ENCODE measurements at regions not wholly inside any gene's neighbourhood (a gene's known extent, or its start where the extent isn't known, plus 50 kb on each side); places are given as distances from the start of the nearest gene placed in this dataset.

DNA sequence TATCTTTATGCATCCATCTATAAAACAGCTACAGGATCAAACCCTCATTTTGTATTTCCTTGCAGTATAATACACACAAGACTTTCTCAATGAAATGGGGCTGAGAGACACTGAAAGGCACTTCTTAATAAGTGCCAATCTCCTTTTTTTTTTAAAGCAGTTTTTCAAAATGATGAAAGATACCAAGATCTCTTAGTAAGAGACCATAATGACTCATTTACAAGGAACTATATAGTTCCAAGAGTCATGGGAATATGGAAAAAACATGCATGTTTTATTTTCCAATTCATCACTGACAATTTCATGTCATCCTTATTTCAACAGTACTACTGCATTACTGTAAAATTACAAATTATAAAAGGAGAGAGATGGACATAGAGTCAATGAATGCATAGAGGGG lies 973.7 kb downstream of the GATA3 start:
- FAIRE-seq (no peak), DNase-seq (ENCODE audit: low read depth, low spot score) (no peak)
- H3K4me2 ChIP-seq (ENCODE audit: control insufficient read depth, extremely low read depth, insufficient read depth, low read depth, low read length), result no peak overlapping the region
- H3K4me3 ChIP-seq (ENCODE audit: control insufficient read depth in 2 of 3, extremely low read depth in 1 of 3, insufficient read depth in 2 of 3, low read depth in 1 of 3, low read length in 3 of 3), result no peak overlapping the region
- dilution Hi-C loops (cut with MboI; ENCODE audit: extremely low pct_ligation_motif_present, low sequenced_read_pairs), result no loop called here
- peak overlapping the region; percentile 31 for H3K27ac ChIP-seq (ENCODE audit: control insufficient read depth, insufficient read depth, low read length)
- H3K36me3 ChIP-seq (ENCODE audit: control insufficient read depth in 2 of 2, extremely low read depth in 1 of 2, insufficient read depth in 2 of 2, low read length in 2 of 2), result no peaks in the 10 kb centered on the region
- H4K20me1 ChIP-seq (ENCODE audit: control insufficient read depth, extremely low read depth, insufficient read depth, low read length), result no peaks in the 10 kb centered on the region
- no peaks in the 10 kb centered on the region for H3K79me2 ChIP-seq (ENCODE audit: control insufficient read depth, insufficient read depth, low read length)
- no peaks in the 10 kb centered on the region for H3K9me3 ChIP-seq (ENCODE audit: control insufficient read depth, low read depth, low read length)
- H3K9ac ChIP-seq (ENCODE audit: control insufficient read depth, extremely low read depth, insufficient read depth, low read length), result no peak overlapping the region
- H3K4me1 ChIP-seq (ENCODE audit: control insufficient read depth, extremely low read depth, insufficient read depth, low read length), result peaks cover 4% of the 10 kb centered on the region
- H3K27me3 ChIP-seq (ENCODE audit: control insufficient read depth, extremely low read depth, insufficient read depth, low read length), result no peaks in the 10 kb centered on the region
- no peak overlapping the region for H2AFZ ChIP-seq (ENCODE audit: control insufficient read depth, low read length)
- no peak for TF ChIP-seq EZH2 (IDR thresholded peaks at IDR 0.05; ENCODE audit: low read length)
- TF ChIP-seq, protein P1, sequence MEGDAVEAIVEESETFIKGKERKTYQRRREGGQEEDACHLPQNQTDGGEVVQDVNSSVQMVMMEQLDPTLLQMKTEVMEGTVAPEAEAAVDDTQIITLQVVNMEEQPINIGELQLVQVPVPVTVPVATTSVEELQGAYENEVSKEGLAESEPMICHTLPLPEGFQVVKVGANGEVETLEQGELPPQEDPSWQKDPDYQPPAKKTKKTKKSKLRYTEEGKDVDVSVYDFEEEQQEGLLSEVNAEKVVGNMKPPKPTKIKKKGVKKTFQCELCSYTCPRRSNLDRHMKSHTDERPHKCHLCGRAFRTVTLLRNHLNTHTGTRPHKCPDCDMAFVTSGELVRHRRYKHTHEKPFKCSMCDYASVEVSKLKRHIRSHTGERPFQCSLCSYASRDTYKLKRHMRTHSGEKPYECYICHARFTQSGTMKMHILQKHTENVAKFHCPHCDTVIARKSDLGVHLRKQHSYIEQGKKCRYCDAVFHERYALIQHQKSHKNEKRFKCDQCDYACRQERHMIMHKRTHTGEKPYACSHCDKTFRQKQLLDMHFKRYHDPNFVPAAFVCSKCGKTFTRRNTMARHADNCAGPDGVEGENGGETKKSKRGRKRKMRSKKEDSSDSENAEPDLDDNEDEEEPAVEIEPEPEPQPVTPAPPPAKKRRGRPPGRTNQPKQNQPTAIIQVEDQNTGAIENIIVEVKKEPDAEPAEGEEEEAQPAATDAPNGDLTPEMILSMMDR (optimal IDR thresholded peaks at IDR 0.05 in 1 of 3, IDR thresholded peaks at IDR 0.05 in 1 of 3, conservative IDR thresholded peaks at IDR 0.05 in 1 of 3; ENCODE audit: extremely low read depth in 1 of 3, insufficient read depth in 2 of 3, low read length in 3 of 3), result no peak
- H3K9me1 ChIP-seq (ENCODE audit: control insufficient read depth, extremely low read depth, insufficient read depth, low read length), result no peaks in the 10 kb centered on the region

DNA sequence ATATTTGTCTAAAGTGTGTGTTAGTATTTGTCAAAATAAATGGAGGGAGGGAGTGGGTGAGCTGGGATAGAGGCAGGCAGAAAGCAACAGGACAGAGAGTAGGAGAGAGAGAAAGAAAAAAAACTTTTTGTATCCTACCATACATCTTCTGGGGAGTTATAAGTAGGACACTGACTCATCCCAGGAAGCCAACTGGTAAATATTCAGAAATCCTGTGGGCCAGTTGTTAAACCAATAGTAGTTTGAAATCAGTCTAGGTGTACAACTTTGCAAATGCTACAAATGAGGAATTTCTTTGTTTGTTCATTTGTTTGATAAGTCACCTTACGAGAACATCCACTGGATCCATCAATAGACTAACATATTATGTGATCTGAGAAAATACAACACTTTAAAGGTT lies 980.9 kb downstream of the GATA3 start:
- Histone ChIP-seq H3K27me3 (ENCODE audit: control insufficient read depth, extremely low read depth, insufficient read depth, low read length) (no peaks in the 10 kb centered on the region), H3K4me2 (ENCODE audit: control insufficient read depth, extremely low read depth, insufficient read depth, low read depth, low read length) (no peak overlapping the region), H3K36me3 (ENCODE audit: control insufficient read depth in 2 of 2, extremely low read depth in 1 of 2, insufficient read depth in 2 of 2, low read length in 2 of 2) (no peaks in the 10 kb centered on the region), H3K9ac (ENCODE audit: control insufficient read depth, extremely low read depth, insufficient read depth, low read length) (no peak overlapping the region), H3K4me3 (ENCODE audit: control insufficient read depth in 2 of 3, extremely low read depth in 1 of 3, insufficient read depth in 2 of 3, low read depth in 1 of 3, low read length in 3 of 3) (no peak overlapping the region), H2AFZ (ENCODE audit: control insufficient read depth, low read length) (no peak overlapping the region), H3K27ac (ENCODE audit: control insufficient read depth, insufficient read depth, low read length) (no peak overlapping the region), H3K4me1 (ENCODE audit: control insufficient read depth, extremely low read depth, insufficient read depth, low read length) (no peaks in the 10 kb centered on the region), H3K9me3 (ENCODE audit: control insufficient read depth, low read depth, low read length) (no peaks in the 10 kb centered on the region), H3K79me2 (ENCODE audit: control insufficient read depth, insufficient read depth, low read length) (no peaks in the 10 kb centered on the region), H3K9me1 (ENCODE audit: control insufficient read depth, extremely low read depth, insufficient read depth, low read length) (no peaks in the 10 kb centered on the region), H4K20me1 (ENCODE audit: control insufficient read depth, extremely low read depth, insufficient read depth, low read length) (no peaks in the 10 kb centered on the region)
- DNase-seq (ENCODE audit: low read depth, low spot score), result no peak
- no peak for FAIRE-seq
- TF ChIP-seq, protein P1 (optimal IDR thresholded peaks at IDR 0.05 in 1 of 3, IDR thresholded peaks at IDR 0.05 in 1 of 3, conservative IDR thresholded peaks at IDR 0.05 in 1 of 3; ENCODE audit: extremely low read depth in 1 of 3, insufficient read depth in 2 of 3, low read length in 3 of 3), result no peak
- TF ChIP-seq EZH2 (IDR thresholded peaks at IDR 0.05; ENCODE audit: low read length), result no peak
- dilution Hi-C loops (cut with MboI; ENCODE audit: extremely low pct_ligation_motif_present, low sequenced_read_pairs), result no loop called here
